ENCODE measurements at regions not wholly inside any gene's neighbourhood (a gene's known extent, or its start where the extent isn't known, plus 50 kb on each side); places are given as distances from the start of the nearest gene placed in this dataset.

- TF ChIP-seq SPI1 (IDR thresholded peaks at IDR 0.05; ENCODE audit: low read depth, low read length) = no peak
- no peak for TF ChIP-seq POLR2A (IDR thresholded peaks at IDR 0.05; ENCODE audit: low read depth, low read length)
- no peak for TF ChIP-seq POLR2AphosphoS5 (IDR thresholded peaks at IDR 0.05; ENCODE audit: low read depth, low read length)
- TF ChIP-seq POU2F2 (IDR thresholded peaks at IDR 0.05; ENCODE audit: low read depth, low read length) = no peak
- TF ChIP-seq TAF1 (IDR thresholded peaks at IDR 0.05; ENCODE audit: low read depth, low read length) = no peak
- TF ChIP-seq PAX5 (IDR thresholded peaks at IDR 0.05; ENCODE audit: insufficient read depth, low read length, severe bottlenecking) = no peak
- FAIRE-seq = no peak
- DNase-seq (ENCODE audit: insufficient read length, low spot score) = no peak
Observed at GRCh38 chr4:126446917-126447316, 1132.2 kb downstream of the FAT4 start.

DNA sequence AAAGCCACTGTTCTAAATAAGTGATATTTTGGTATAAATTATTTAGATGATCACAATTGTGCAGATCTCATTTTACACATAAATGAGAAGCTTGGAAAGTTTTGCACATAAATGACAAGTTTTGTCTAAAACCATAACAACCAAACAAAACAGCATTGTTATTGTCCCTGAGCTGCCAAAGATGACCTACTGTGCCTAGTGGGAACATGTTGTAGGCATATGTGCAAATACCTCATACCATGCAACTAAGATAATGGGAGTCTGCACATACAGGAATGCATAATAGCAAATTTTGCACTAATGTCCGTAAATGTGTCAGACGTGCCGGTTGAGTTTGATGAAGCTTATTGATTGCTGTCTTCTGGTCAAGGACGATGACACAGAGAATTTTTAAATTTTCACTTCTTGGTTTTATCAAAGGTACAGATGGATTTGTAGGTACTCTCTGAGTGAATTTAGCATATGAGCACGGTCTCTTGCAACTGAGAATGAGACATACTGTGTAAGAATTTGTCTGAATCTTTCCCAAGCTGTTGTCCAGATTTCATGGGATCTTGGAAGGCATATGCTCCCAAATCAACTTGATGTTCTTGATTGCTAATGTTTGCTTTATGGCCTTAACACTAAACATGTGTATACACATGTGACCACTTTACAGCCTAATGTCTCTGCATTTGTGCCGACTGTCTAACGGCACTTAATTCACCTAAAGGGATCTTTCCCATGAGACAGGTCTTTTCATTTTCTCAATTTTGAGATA, 1133.5 kb downstream of the FAT4 start:
- DNase-seq (ENCODE audit: insufficient read length, low spot score) = no peak
- FAIRE-seq = no peak
- TF ChIP-seq POLR2A (IDR thresholded peaks at IDR 0.05; ENCODE audit: low read depth, low read length) = no peak
- no peak for TF ChIP-seq TAF1 (IDR thresholded peaks at IDR 0.05; ENCODE audit: low read depth, low read length)
- no peak for TF ChIP-seq POU2F2 (IDR thresholded peaks at IDR 0.05; ENCODE audit: low read depth, low read length)
- no peak for TF ChIP-seq POLR2AphosphoS5 (IDR thresholded peaks at IDR 0.05; ENCODE audit: low read depth, low read length)
- TF ChIP-seq PAX5 (IDR thresholded peaks at IDR 0.05; ENCODE audit: insufficient read depth, low read length, severe bottlenecking) = no peak
- no peak for TF ChIP-seq SPI1 (IDR thresholded peaks at IDR 0.05; ENCODE audit: low read depth, low read length)

DNA sequence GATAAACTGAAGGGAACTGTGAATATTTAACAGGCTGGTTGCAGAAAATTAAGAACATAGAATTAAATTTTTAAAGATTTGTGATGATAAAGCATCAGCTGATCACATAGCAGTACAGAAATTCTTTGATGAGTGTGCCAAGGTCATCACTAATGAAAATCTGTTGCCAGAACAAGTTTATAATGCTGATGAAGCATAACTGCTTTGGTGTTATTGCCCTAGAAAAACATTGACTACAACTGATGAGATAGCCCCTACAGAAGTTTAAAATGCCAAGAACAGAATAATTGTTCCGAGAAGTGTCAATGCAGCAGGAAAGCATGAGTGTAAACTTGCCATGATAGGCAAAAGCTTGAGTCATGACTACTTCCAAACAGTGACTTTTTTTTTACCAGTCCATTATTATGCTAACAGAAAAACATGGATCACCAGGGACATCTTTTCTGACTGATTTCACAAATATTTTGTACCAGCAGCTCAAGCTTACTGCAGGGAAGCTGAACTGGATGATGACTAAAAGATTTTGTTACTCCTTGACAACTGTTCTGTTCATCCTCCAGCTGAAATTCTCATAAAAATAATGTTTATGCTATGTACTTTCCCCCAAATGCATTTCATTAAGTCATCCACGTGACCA, 1136.6 kb downstream of the FAT4 start:
- DNase-seq (ENCODE audit: insufficient read length, low spot score) (no peak), FAIRE-seq (no peak)
- TF ChIP-seq SPI1 (IDR thresholded peaks at IDR 0.05; ENCODE audit: low read depth, low read length) (no peak), POLR2AphosphoS5 (IDR thresholded peaks at IDR 0.05; ENCODE audit: low read depth, low read length) (no peak), TAF1 (IDR thresholded peaks at IDR 0.05; ENCODE audit: low read depth, low read length) (no peak), POU2F2 (IDR thresholded peaks at IDR 0.05; ENCODE audit: low read depth, low read length) (no peak), PAX5 (IDR thresholded peaks at IDR 0.05; ENCODE audit: insufficient read depth, low read length, severe bottlenecking) (no peak), POLR2A (IDR thresholded peaks at IDR 0.05; ENCODE audit: low read depth, low read length) (no peak)

GRCh38 chr4:126455865-126456264, 1141.1 kb downstream of the FAT4 start:
- FAIRE-seq = no peak
- TF ChIP-seq POU2F2 (IDR thresholded peaks at IDR 0.05; ENCODE audit: low read depth, low read length) = no peak
- no peak for TF ChIP-seq PAX5 (IDR thresholded peaks at IDR 0.05; ENCODE audit: insufficient read depth, low read length, severe bottlenecking)
- TF ChIP-seq POLR2A (IDR thresholded peaks at IDR 0.05; ENCODE audit: low read depth, low read length) = no peak
- TF ChIP-seq TAF1 (IDR thresholded peaks at IDR 0.05; ENCODE audit: low read depth, low read length) = no peak
- TF ChIP-seq SPI1 (IDR thresholded peaks at IDR 0.05; ENCODE audit: low read depth, low read length) = no peak
- no peak for TF ChIP-seq POLR2AphosphoS5 (IDR thresholded peaks at IDR 0.05; ENCODE audit: low read depth, low read length)
- DNase-seq (ENCODE audit: insufficient read length, low spot score) = no peak

- FAIRE-seq = no peak
- TF ChIP-seq PAX5 (IDR thresholded peaks at IDR 0.05; ENCODE audit: insufficient read depth, low read length, severe bottlenecking) = no peak
- TF ChIP-seq POLR2A (IDR thresholded peaks at IDR 0.05; ENCODE audit: low read depth, low read length) = no peak
- no peak for TF ChIP-seq POU2F2 (IDR thresholded peaks at IDR 0.05; ENCODE audit: low read depth, low read length)
- TF ChIP-seq SPI1 (IDR thresholded peaks at IDR 0.05; ENCODE audit: low read depth, low read length) = no peak
- no peak for TF ChIP-seq POLR2AphosphoS5 (IDR thresholded peaks at IDR 0.05; ENCODE audit: low read depth, low read length)
- no peak for TF ChIP-seq TAF1 (IDR thresholded peaks at IDR 0.05; ENCODE audit: low read depth, low read length)
- DNase-seq (ENCODE audit: insufficient read length, low spot score) = no peak
Observed at GRCh38 chr4:126458993-126459392, 1144.2 kb downstream of the FAT4 start.

DNA sequence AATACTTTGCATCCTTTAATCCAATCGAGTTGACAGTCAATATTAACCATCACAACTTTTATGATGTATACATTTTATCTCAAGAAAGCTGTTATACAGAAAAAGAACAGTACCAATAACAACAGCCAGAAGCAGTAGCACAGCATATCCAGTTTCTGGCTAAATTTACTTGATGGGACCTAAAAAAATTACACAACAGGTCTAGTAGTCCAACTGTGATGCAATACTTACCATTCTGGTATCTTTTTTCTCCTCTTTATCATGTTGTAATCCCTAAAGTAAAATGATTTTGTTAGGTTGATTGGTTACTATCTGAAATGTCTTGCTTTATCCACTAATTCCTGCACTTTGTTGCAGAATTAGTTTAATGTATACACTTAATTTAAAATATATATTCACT, 1150.6 kb downstream of the FAT4 start:
- DNase-seq (ENCODE audit: insufficient read length, low spot score) (no peak), FAIRE-seq (no peak)
- TF ChIP-seq TAF1 (IDR thresholded peaks at IDR 0.05; ENCODE audit: low read depth, low read length) (no peak), SPI1 (IDR thresholded peaks at IDR 0.05; ENCODE audit: low read depth, low read length) (no peak), PAX5 (IDR thresholded peaks at IDR 0.05; ENCODE audit: insufficient read depth, low read length, severe bottlenecking) (no peak), POU2F2 (IDR thresholded peaks at IDR 0.05; ENCODE audit: low read depth, low read length) (no peak)

- FAIRE-seq = no peak
- TF ChIP-seq TAF1 (IDR thresholded peaks at IDR 0.05; ENCODE audit: low read depth, low read length) (no peak), PAX5 (IDR thresholded peaks at IDR 0.05; ENCODE audit: insufficient read depth, low read length, severe bottlenecking) (no peak), SPI1 (IDR thresholded peaks at IDR 0.05; ENCODE audit: low read depth, low read length) (no peak), POLR2AphosphoS5 (IDR thresholded peaks at IDR 0.05; ENCODE audit: low read depth, low read length) (no peak), POU2F2 (IDR thresholded peaks at IDR 0.05; ENCODE audit: low read depth, low read length) (no peak), POLR2A (IDR thresholded peaks at IDR 0.05; ENCODE audit: low read depth, low read length) (no peak)
- DNase-seq (ENCODE audit: insufficient read length, low spot score) = no peak
Observed at GRCh38 chr4:126466848-126467247, 1152.1 kb downstream of the FAT4 start.

DNA sequence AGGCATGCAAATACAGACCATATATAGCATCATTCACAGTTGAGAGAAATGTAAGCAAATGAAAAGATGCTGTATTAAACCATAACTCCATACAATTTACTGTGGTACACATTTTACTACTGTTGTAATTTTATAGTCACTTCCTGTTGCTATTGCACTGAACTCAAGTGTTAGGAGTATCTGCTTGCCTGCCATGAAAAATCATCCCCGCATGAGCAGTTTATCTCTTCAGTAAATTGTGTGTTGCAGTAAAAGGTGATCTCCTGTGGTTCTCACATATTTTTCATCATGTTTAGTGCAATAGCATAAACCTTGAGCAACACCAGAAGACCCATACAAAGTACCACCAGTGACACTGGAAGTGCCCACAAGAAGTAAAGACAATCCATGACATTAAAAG, 1153.4 kb downstream of the FAT4 start:
- DNase-seq (ENCODE audit: insufficient read length, low spot score) (no peak), FAIRE-seq (no peak)
- TF ChIP-seq POLR2AphosphoS5 (IDR thresholded peaks at IDR 0.05; ENCODE audit: low read depth, low read length) = no peak
- TF ChIP-seq SPI1 (IDR thresholded peaks at IDR 0.05; ENCODE audit: low read depth, low read length) = no peak
- no peak for TF ChIP-seq PAX5 (IDR thresholded peaks at IDR 0.05; ENCODE audit: insufficient read depth, low read length, severe bottlenecking)
- no peak for TF ChIP-seq POLR2A (IDR thresholded peaks at IDR 0.05; ENCODE audit: low read depth, low read length)
- no peak for TF ChIP-seq TAF1 (IDR thresholded peaks at IDR 0.05; ENCODE audit: low read depth, low read length)
- TF ChIP-seq POU2F2 (IDR thresholded peaks at IDR 0.05; ENCODE audit: low read depth, low read length) = no peak

- TF ChIP-seq TAF1 (IDR thresholded peaks at IDR 0.05; ENCODE audit: low read depth, low read length) = no peak
- TF ChIP-seq POU2F2 (IDR thresholded peaks at IDR 0.05; ENCODE audit: low read depth, low read length) = no peak
- TF ChIP-seq PAX5 (IDR thresholded peaks at IDR 0.05; ENCODE audit: insufficient read depth, low read length, severe bottlenecking) = no peak
- TF ChIP-seq POLR2A (IDR thresholded peaks at IDR 0.05; ENCODE audit: low read depth, low read length) = no peak
- TF ChIP-seq SPI1 (IDR thresholded peaks at IDR 0.05; ENCODE audit: low read depth, low read length) = no peak
- TF ChIP-seq POLR2AphosphoS5 (IDR thresholded peaks at IDR 0.05; ENCODE audit: low read depth, low read length) = no peak
- FAIRE-seq = no peak
- no peak for DNase-seq (ENCODE audit: insufficient read length, low spot score)
Observed at GRCh38 chr4:126470862-126471261, 1156.1 kb downstream of the FAT4 start.
